OCI-LY1 (cell line): ENCODE measurements at regions not wholly inside any gene's neighbourhood (a gene's known extent, or its start where the extent isn't known, plus 50 kb on each side); places are given as distances from the start of the nearest gene placed in this dataset.
"Not testable (repeated sequence)": the region's sequence is repeated elsewhere in the genome, so short reads cannot be mapped to it uniquely, and the experiment has no call there.

ENCODE experiments used
- H2AFZ ChIP-seq: fragments of 200-600 bp; sonication (generic), shearing (Covaris generic); 2 replicates; pipeline ENCODE4 v1.6.0; 2014; ENCODE audit warnings: antibody characterized with exemption, mild to moderate bottlenecking, low read length
- H3F3A ChIP-seq: fragments of 200-600 bp; sonication (generic), shearing (Covaris generic); 2 replicates; pipeline ENCODE4 v1.6.0; 2014; ENCODE audit warnings: mild to moderate bottlenecking, antibody characterized with exemption, low read length, moderate library complexity; ENCODE audit not compliant: insufficient read depth
- H3K27ac ChIP-seq: fragments of 200-600 bp; sonication (generic); 2 replicates; pipeline ENCODE4 v1.5.1; 2014; ENCODE audit warnings: low read length, mixed run types, mild to moderate bottlenecking, low read depth; ENCODE audit not compliant: poor library complexity, severe bottlenecking
- H3K27me3 ChIP-seq: fragments of 200-600 bp; sonication (generic); 2 replicates; pipeline ENCODE4 v1.6.0; 2014; ENCODE audit warnings: antibody characterized with exemption, mild to moderate bottlenecking, low read length, moderate library complexity; ENCODE audit not compliant: insufficient read depth
- H3K36me3 ChIP-seq: fragments of 200-600 bp; sonication (generic); 2 replicates; pipeline ENCODE4 v1.6.1; 2014; ENCODE audit warnings: mild to moderate bottlenecking, antibody characterized with exemption, low read length, moderate library complexity, mixed read lengths; ENCODE audit not compliant: insufficient read depth
- H3K4me1 ChIP-seq: fragments of 200-600 bp; sonication (generic); 2 replicates; pipeline ENCODE4 v1.5.1; 2014; ENCODE audit warnings: mild to moderate bottlenecking, low read length, moderate library complexity; ENCODE audit not compliant: insufficient read depth, severe bottlenecking
- H3K4me2 ChIP-seq: fragments of 200-600 bp; sonication (generic), shearing (Covaris generic); 2 replicates; pipeline ENCODE4 v1.6.1; 2014; ENCODE audit warnings: low read length
- H3K4me3 ChIP-seq: fragments of 200-600 bp; sonication (generic); 2 replicates; pipeline ENCODE4 v1.5.1; 2014; ENCODE audit warnings: low read length, low read depth, mild to moderate bottlenecking, mixed read lengths; ENCODE audit not compliant: poor library complexity, severe bottlenecking
- H3K79me2 ChIP-seq: fragments of 200-600 bp; shearing (Covaris generic); 2 replicates; pipeline ENCODE4 v1.6.1; 2016; ENCODE audit warnings: mixed run types, low read length, mixed read lengths; ENCODE audit not compliant: insufficient read depth
- H3K9ac ChIP-seq: fragments of 200-600 bp; sonication (generic), shearing (Covaris generic); 2 replicates; pipeline ENCODE4 v1.6.1; 2014; ENCODE audit warnings: mild to moderate bottlenecking, low read length, mixed read lengths
- H3K9me2 ChIP-seq: fragments of 200-600 bp; sonication (generic), shearing (Covaris generic); 2 replicates; pipeline ENCODE4 v1.6.1; 2014; ENCODE audit warnings: low read depth, mild to moderate bottlenecking, low read length, mixed read lengths
- H3K9me3 ChIP-seq: fragments of 200-600 bp; shearing (Covaris generic); 2 replicates; pipeline ENCODE4 v1.6.1; 2014; ENCODE audit warnings: low read length, mixed read lengths
- H4K20me1 ChIP-seq: fragments of 200-600 bp; sonication (generic), shearing (Covaris generic); 2 replicates; pipeline ENCODE4 v1.6.0; 2016; ENCODE audit warnings: mild to moderate bottlenecking, low read length; ENCODE audit not compliant: insufficient read depth
- CTCF ChIP-seq: fragments of 200-600 bp; sonication (generic), shearing (Covaris generic); IDR thresholded peaks from 2 replicates; pipeline ENCODE4 v1.5.1; 2017; ENCODE audit warnings: mild to moderate bottlenecking, antibody characterized with exemption, low read length, moderate library complexity, mixed read lengths
- EZH2 ChIP-seq: fragments of 200-600 bp; sonication (generic), shearing (Covaris generic); IDR thresholded peaks from 2 replicates; pipeline ENCODE4 v1.8.0; 2017; ENCODE audit warnings: borderline replicate concordance, mixed run types, mild to moderate bottlenecking, antibody characterized with exemption, low read length, moderate library complexity, mixed read lengths

- no peaks in the 10 kb centered on the region for H3F3A ChIP-seq
- H2AFZ ChIP-seq: no peak overlapping the region
- no peak overlapping the region for H3K4me3 ChIP-seq
- H3K4me2 ChIP-seq: no peak overlapping the region
- no peaks in the 10 kb centered on the region for H4K20me1 ChIP-seq
- no peaks in the 10 kb centered on the region for H3K36me3 ChIP-seq
- H3K9ac ChIP-seq: no peak overlapping the region
- H3K27ac ChIP-seq: no peak overlapping the region
- TF ChIP-seq EZH2: no peak
- TF ChIP-seq CTCF: no peak
- H3K4me1 ChIP-seq: no peaks in the 10 kb centered on the region
- H3K27me3 ChIP-seq: no peaks in the 10 kb centered on the region
- H3K9me3 ChIP-seq: no peaks in the 10 kb centered on the region
- H3K79me2 ChIP-seq: no peaks in the 10 kb centered on the region
- no peaks in the 10 kb centered on the region for H3K9me2 ChIP-seq
These were observed 80.0 kb upstream of the COL1A2 start for GRCh38 chr7:94314413-94315410.

GRCh38 chr7:94321138-94321537 lies 73.6 kb upstream of the COL1A2 start:
- not testable (repeated sequence) for H3K4me1 ChIP-seq, H3K4me2 ChIP-seq

GRCh38 chr7:94323844-94324243 lies 70.9 kb upstream of the COL1A2 start:
- Histone ChIP-seq H3F3A (no peaks in the 10 kb centered on the region), H3K4me1 (no peaks in the 10 kb centered on the region), H3K4me3 (no peak overlapping the region), H3K36me3 (no peaks in the 10 kb centered on the region), H3K4me2 (no peak overlapping the region), H3K79me2 (no peaks in the 10 kb centered on the region), H3K9me3 (no peaks in the 10 kb centered on the region), H4K20me1 (no peaks in the 10 kb centered on the region), H3K27me3 (no peaks in the 10 kb centered on the region), H3K9ac (no peak overlapping the region), H2AFZ (no peak overlapping the region), H3K9me2 (no peaks in the 10 kb centered on the region; the same call in 1 of the 2 replicates), H3K27ac (no peak overlapping the region)
- TF ChIP-seq EZH2 (no peak), CTCF (no peak)

More at GRCh38 chr7:94321138-94321537, 73.6 kb upstream of the COL1A2 start:
- H3K79me2 ChIP-seq, H3K9ac ChIP-seq, H3K9me2 ChIP-seq, H3K4me3 ChIP-seq, H3F3A ChIP-seq, H4K20me1 ChIP-seq, H3K27me3 ChIP-seq, H2AFZ ChIP-seq, H3K27ac ChIP-seq, H3K36me3 ChIP-seq, H3K9me3 ChIP-seq: not testable (repeated sequence)
